ENCODE measurements at regions not wholly inside any gene's neighbourhood (a gene's known extent, or its start where the extent isn't known, plus 50 kb on each side); places are given as distances from the start of the nearest gene placed in this dataset.
"Not testable (repeated sequence)": the region's sequence is repeated elsewhere in the genome, so short reads cannot be mapped to it uniquely, and the experiment has no call there.

DNA sequence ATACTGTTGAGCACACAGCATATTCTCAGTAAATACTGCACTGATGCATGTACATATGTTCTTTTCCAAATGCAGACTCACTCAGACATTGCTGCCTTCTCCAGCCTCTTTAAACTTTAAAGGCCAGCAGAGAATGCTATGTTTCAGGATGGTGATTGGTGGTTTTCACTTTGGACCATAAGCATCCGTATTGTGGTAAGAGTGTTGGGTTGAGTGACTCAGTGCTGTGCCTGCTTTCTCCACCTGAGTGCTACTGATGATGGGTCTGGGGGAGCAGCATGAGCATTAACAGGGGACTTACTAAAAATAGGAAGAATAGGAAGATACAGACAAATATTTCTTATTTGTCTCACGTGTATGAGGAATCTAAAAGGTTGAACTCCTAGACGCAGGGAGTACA lies 56.3 kb upstream of the ZNF92 start:
- H3K4me3 ChIP-seq (ENCODE audit: low read depth, low read length), result no peak overlapping the region
- DNase-seq (ENCODE audit: low read depth), result no peak

DNA sequence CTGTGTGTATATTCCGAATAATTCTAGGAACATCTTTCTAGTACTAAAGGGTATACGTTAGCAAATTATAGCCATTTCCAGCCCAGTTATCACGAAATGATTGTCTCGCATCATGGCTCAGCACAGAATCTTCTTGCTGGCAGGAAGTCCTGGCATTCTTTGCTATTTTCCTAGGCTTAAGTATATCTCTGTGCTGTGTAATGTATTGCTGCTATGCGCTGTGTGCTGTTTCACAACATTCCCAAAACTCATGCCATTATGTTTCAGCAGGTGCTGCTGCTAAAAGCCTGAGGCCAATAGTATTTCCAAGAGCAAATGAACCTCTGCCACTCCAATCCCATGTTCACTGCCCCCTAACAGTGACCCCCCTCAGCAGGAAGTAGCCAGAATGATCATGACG lies 62.9 kb upstream of the ZNF92 start:
- DNase-seq (ENCODE audit: low read depth), result no peak
- no peak overlapping the region for H3K4me3 ChIP-seq (ENCODE audit: low read depth, low read length)

DNA sequence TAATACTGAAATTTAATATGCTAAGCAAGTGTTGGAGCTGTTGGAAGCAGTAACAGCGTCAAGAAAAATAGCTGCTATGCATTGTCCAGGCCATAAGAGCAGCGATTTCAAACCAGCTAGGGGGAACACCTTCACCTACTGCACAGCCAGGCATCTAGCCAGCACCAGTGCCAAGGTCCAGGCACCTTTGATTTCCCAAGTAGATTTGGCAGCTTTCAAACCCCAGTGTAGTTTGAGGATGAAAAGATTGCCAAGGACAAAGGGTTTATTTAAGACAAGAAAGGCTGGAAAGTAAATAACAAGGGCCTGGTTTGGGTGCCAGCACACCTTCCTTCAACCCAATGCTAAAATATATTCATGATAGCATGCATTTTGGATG lies 65.4 kb upstream of the ZNF92 start:
- DNase-seq (ENCODE audit: low read depth), result no peak
- no peak overlapping the region for H3K4me3 ChIP-seq (ENCODE audit: low read depth, low read length)

DNA sequence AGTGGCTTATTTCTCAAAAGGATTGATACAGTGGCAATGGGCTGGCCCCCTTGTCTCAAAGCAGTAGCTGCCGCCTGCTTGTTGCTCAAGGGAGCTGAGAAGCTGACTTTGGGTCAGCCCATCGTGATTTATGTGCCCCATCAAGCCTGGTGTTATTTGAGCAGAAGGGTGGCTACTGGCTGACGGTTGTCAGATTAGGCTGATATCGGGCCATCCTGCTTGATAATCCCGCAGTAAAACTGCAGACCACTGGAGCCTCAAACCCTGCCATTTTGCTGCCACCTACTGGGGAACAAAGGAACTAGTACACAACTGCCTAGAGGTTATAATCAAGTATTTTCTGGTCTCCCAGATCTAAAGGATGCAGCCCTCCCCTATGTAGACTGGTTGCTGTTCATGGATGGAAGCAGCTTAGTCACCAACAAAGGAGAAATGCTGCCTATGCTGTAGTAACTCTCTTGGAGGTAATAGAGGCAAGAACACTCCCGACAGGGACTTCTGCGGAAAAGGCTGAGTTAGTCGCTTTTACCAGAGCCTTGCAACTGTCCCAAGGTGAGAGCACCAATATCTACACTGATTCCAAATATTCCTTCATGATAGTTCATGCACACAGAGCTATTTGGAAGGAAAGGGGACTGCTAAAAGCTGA lies 65.9 kb upstream of the ZNF92 start:
- peak; percentile 19 for DNase-seq (ENCODE audit: low read depth)
- no peak overlapping the region for H3K4me3 ChIP-seq (ENCODE audit: low read depth, low read length)

DNA sequence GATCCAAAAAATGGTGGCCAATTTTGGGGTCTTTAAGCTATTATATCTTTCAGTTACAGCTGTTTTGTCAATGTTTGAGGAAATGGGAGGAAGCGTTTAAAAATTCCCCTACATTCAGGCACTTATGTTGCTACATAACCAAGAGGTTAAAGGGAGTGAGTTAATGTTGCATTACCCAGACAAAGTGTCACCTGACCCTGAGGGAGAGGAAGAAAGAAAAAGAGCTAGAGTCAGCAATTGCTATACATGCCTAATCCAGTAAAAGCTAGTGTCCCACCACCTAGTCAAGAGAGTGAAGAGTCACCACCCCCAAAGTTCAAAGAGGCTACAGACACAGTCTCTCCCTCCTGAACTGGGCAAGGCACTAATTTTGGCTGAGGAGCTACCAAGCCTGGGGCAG lies 69.5 kb upstream of the ZNF92 start:
- H3K4me3 ChIP-seq (ENCODE audit: low read depth, low read length), result no peak overlapping the region
- DNase-seq (ENCODE audit: low read depth), result no peak

DNA sequence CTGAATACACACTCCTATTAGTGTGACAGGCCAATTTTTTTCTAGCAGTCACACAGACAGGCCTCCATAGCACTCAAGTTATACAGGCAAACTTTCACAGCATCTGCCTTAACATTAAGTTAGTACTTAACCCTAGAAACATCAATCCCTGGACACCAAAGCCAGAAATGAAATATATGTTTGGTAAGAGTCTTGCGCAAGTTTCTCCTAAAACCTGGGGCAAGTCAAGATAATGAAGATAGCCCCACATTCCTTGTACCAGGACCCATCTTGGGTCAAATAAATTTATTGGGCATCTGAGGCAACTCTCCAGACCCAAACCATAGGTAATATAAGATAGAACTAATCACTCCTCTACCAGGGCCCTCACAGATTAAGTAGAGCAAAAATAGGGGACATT lies 70.8 kb upstream of the ZNF92 start:
- no peak for DNase-seq (ENCODE audit: low read depth)
- H3K4me3 ChIP-seq (ENCODE audit: low read depth, low read length), result no peak overlapping the region

DNA sequence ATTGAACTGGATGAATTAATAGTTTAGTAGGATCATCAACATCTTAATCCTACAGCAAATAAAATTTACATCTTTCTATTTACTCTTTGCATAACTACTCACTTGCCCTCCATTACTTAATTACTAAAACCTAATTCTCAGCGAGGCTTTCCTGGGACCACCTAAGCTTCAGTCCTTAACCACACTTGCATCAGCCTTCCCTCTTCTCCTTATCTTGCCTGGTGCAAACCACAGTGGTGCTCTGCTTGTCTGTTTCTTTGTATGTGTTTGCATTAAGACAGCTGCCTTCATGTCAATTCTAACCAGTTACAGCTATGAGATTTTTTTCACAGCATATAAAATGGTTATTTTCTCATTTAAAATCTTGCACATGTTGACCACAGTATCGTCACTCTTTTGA lies 72.6 kb upstream of the ZNF92 start:
- no peak overlapping the region for H3K4me3 ChIP-seq (ENCODE audit: low read depth, low read length)
- no peak for DNase-seq (ENCODE audit: low read depth)

DNA sequence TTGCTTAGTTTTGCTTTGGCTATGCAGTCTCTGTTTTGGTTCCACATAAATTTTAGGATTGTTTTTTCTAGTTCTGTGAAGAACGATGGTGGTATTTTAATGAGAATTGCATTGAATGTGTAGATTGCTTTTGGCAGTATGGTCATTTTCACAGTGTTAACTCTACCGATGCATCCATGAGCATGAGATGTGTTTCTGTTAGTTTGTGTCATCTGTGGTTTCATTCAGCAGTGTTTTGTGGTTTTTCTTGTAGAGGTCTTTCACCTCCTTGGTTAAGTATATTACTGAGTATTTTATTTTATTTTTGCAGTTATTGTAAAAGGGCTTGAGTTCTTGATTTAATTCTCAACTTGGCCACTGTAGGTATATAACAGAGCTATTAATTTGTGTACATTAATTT lies 78.2 kb upstream of the ZNF92 start:
- no peak for DNase-seq (ENCODE audit: low read depth)
- no peak overlapping the region for H3K4me3 ChIP-seq (ENCODE audit: low read depth, low read length)

DNA sequence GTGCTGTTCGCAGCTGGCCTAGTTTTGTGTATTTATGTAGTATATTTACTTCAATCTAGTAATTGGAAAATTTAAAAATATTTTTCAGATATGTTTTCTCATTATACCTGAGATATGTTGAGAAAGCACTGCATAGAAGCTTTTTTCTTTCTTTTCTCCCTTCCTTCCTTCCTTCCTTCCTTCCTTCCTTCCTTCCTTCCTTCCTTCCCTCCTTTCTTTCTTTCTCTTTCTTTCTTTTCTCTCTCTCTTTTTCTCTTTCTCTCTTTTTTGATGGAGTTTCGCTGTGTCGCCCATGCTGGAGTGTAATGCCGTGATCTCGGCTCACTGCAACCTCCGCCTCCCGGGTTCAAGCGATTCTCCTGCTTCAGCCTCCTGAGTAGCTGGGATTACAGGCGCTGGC lies 83.3 kb upstream of the ZNF92 start:
- not testable (repeated sequence) for DNase-seq (ENCODE audit: low read depth)

DNA sequence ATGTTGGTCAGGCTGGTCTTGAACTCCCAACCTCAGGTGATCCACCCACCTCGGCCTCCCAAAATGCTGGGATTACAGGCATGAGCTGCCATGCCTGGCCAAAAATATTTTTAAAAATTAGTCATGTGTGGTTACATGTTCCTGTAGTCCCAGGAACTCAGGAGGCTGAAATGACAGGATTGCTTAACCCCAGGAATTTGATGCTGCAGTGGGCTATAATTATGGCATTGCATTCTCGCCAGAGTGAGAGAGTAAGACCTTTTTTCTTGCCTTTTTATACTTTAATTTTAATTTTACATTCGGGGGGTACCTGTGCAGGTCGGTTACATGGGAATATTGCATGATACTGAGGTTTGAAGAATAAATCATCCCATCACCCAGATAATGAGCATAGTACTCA lies 86.6 kb upstream of the ZNF92 start:
- no peak overlapping the region for H3K4me3 ChIP-seq (ENCODE audit: low read depth, low read length)
- DNase-seq (ENCODE audit: low read depth), result no peak

More for the DNA sequence above, 83.3 kb upstream of the ZNF92 start:
- not testable (repeated sequence) for H3K4me3 ChIP-seq (ENCODE audit: low read depth, low read length)

DNA sequence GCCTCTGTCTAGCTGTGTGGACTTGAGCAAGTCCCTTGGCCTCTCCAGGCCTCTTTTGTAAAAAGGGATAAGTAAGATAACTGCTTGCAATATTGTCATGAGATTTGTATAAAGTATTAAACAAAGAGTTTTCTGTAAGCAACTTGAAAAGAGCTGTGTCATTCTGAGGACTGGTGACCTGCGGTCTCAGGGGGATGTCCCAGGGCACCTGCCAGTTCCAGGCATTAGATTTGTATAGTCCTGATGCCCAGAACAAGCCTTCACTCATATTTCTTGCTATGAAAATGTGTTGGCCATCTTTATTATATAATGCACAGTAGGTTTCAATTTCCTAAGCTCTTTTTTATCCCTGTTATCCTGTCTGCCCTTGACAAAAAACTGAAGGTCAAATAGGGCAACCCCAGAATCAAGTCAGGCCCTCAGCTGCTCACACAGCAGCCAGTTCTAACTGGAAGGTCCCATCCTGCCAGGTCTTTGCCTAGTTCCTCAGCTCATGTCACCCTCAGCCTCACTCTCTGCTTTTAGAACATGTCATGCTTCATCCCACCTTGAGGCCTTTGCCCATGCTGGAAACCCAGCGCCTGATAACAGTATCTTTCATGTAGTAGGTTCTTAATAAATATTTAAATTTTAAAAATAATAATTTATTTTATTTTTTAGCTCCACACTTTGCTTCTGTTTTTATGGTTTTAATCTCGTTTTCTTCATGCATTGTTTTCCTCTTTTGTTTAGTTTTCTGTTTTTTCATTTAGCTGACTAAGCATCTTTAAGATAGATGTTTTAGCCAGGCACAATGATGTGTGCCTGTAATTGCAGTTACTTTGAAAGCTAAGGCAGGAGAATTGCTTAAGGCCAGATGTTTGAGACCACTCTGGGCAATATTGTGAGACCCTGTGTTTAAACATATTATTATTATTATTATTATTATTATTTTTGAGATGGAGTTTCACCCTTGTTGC lies 87.5 kb upstream of the ZNF92 start:
- H3K4me3 ChIP-seq (ENCODE audit: low read depth, low read length), result no peak overlapping the region

DNA sequence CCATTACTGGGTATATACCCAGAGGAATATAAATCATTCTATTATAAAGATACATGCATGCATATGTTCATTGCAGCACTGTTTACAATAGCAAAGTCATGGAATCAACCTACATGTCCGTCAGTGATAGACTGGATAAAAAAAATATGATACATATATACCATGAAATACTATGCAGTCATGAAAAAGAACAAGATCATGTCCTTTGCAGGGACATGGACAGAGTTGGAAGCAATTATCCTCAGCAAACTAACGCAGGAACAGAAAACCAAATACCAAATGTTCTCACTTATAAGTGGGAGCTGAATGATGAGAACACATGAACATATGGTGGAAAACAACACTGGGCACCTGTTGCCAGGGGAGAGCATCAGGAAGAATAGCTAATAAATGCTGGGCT lies 88.4 kb upstream of the ZNF92 start:
- H3K4me3 ChIP-seq (ENCODE audit: low read depth, low read length); DNase-seq (ENCODE audit: low read depth): not testable (repeated sequence)

More for the DNA sequence above, 87.5 kb upstream of the ZNF92 start:
- DNase-seq (ENCODE audit: low read depth), result no peak

DNA sequence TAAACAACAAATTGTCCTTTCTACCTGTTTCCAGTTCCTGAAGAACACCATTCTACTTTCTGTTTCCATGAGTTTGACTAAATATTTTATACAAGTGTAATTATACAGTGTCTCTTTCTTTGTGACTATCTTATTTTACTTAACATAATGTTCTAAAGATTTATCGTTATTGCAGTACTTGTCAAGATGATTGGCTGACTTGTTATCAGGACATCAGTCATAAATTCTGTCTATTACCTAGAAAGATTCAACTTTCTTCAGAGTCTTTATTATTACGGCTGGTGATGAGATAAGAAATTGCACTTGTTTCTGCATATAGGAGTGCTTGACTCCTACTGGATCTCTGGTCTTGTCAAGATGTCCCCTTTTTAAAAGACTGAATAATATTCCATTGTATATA lies 93.9 kb upstream of the ZNF92 start:
- no peak overlapping the region for H3K4me3 ChIP-seq (ENCODE audit: low read depth, low read length)
- no peak for DNase-seq (ENCODE audit: low read depth)

DNA sequence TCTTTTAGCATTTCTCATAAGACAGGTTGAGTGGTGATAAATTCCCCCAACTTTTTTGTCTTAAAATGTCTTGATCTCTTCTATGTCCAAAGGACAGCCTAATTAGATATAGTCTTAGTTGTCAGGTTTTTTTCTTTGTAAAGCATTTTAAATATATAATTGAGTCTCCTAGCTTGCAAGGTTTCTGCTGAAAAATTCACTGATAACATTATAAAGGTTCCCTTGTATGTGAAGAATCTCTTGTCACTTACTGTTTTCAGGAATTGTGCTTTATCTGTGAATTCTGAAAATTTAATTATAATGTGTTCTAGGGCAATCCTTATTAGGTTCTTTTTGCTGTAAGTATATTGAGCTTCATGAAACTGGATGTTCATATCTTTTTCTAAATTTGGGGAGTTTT lies 96.8 kb upstream of the ZNF92 start:
- no peak overlapping the region for H3K4me3 ChIP-seq (ENCODE audit: low read depth, low read length)
- no peak for DNase-seq (ENCODE audit: low read depth)

DNA sequence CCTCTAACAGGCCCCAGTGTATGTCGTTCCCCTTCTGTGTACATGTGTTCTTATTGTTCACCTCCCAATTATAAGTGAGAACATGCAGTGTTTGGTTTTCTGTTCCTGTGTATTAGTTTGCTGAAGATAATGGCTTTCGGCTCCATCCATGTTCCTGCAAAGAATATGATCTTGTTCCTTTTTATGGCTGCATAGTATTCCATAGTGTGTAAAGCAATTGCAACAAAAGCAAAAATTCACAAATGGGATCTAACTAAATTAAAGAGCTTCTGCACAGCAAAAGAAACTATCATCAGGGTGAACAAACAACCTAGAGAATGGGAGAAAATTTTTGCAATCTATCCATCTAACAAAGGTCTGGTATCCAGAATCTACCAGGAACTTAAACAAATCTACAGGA lies 102.2 kb upstream of the ZNF92 start:
- not testable (repeated sequence) for DNase-seq (ENCODE audit: low read depth); H3K4me3 ChIP-seq (ENCODE audit: low read depth, low read length)

DNA sequence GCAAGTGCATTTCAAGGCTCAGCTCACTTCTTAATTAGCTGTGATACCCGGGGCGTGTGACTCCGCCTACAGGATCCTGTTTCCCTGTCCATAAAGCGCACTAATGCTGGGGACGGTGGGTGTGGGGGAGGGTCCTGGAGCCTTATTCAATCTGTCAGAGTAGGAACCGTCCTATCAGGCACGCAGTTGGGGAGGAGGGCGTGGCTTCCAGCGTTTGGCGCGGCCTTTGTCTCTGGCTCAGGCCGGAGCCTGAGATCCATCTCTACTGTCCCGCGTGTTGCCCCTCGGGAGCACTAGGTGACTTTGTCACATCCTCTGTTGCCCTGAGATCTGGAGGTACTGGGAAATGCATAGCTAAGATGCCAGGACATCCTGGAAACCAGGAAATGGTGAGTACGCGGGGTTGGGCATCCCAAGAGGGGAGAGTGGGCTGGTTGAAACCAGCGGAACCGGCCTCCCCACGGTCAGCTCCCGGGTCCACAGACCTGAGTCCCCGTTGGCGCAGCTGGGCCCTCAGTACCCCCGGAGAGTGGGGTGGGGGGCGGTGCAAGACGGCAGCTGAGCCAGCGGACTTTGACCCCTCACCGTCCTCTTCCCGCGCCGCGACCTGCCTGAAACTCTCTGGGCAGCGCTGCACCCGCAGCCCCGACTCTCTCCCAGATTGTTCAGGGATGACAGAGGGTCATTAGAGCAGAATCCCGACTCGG lies 104.4 kb upstream of the ZNF92 start:
- H3K4me3 ChIP-seq (ENCODE audit: low read depth, low read length), result peak overlapping the region; percentile 56
- no peak for DNase-seq (ENCODE audit: low read depth)

DNA sequence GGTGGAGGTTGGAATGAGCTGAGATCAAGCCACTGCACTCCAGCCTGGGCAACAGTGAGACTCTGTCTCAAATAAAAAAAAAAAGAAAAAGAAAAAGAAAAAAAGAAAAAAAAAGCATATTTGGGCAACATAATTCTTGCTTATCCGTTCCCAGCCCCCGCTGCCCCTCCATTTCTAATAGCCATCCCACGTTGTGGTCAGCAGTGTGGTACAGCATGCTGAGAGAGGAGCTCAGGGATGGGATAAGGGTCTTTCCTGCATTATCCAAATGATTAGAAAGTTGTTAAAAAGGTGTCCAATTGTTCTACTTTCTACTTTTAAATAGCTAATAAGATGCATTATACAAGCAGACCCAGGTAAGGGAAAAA lies 104.9 kb upstream of the ZNF92 start:
- no peak overlapping the region for H3K4me3 ChIP-seq (ENCODE audit: low read depth, low read length)
- DNase-seq (ENCODE audit: low read depth), result no peak

DNA sequence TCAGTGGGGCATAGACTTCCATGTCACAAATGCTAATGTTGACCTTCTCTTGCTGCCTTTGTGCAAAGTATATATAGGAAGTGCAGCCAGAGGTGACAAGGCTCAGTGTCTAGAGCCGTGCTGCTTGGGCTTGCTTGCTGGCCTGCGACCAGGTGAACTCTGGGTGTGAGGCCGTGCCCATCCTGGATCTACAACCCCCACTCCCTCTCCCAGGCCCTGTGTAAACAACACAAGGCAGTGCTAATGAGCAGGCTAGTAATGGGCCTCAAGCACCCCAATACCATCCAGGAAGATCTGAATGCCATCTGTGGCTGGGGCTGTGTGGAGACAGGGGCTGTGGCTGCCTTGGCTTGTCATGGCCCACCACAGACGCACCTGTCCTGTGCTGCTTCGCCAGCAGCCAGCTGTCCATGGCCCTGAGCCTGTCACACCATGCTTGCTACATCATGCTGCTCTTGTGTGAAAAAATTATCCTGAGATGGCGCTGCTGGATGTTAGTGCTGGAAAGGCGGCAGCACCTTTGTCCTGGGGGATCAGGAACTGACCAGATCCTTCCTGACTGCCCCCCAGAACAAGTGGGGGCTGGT lies 107.6 kb upstream of the ZNF92 start:
- H3K4me3 ChIP-seq (ENCODE audit: low read depth, low read length), result no peak overlapping the region
- DNase-seq (ENCODE audit: low read depth), result no peak

DNA sequence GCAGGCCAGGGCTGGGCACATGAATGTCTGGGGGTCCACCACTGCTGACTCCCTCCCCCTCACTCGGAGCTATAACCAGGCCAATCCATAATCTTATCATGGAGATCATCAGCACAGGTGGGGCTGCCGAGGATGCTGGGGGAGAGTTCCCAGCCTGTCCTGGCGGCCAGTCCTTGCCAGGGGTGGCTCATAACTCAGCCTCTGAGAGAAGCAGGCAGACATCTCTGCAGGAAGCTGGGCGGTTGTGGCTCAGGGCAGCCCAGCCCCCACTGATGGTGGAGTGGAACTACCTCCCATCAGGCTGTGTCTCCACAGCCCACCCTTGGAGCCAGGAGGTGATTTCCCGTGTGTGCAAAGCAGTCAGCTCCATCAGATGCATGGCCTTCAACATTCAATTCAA lies 109.4 kb upstream of the ZNF92 start:
- no peak for DNase-seq (ENCODE audit: low read depth)
- H3K4me3 ChIP-seq (ENCODE audit: low read depth, low read length), result no peak overlapping the region

DNA sequence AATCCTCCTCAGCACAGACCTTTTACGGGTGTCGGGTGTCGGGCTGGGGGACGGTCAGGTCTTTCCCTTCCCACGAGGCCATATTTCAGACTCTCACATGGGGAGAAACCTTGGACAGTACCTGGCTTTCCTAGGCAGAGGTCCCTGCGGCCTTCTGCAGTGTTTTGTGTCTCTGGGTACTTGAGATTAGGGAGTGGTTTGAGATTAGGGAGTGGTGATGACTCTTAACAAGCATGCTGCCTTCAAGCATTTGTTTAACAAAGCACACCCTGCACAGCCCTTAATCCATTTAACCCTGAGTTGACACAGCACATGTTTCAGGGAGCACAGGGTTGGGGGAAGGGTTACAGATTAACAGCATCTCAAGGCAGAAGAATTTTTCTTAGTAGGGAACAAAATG lies 113.0 kb upstream of the ZNF92 start:
- not testable (repeated sequence) for H3K4me3 ChIP-seq (ENCODE audit: low read depth, low read length); DNase-seq (ENCODE audit: low read depth)
